ENCODE measurements at regions not wholly inside any gene's neighbourhood (a gene's known extent, or its start where the extent isn't known, plus 50 kb on each side); places are given as distances from the start of the nearest gene placed in this dataset.

GRCh38 chr5:3853362-3853761 lies 257.7 kb downstream of the IRX1 start:
- no peaks in the 10 kb centered on the region for H3K4me1 ChIP-seq
- no peaks in the 10 kb centered on the region for H3K9me3 ChIP-seq
- 95 to 96% methylated on average over 11 of the region's 11 CpGs for WGBS, 2 donors
- intact Hi-C loops (cut with DNase I) = no loop called here
- H3K4me3 ChIP-seq (replicated peaks in 1 of 3) = no peak overlapping the region
- no peak for DNase-seq
- H3K36me3 ChIP-seq = no peaks in the 10 kb centered on the region
- no peaks in the 10 kb centered on the region for H3K27me3 ChIP-seq
- no peak overlapping the region for H3K27ac ChIP-seq
- TF ChIP-seq, protein P1, sequence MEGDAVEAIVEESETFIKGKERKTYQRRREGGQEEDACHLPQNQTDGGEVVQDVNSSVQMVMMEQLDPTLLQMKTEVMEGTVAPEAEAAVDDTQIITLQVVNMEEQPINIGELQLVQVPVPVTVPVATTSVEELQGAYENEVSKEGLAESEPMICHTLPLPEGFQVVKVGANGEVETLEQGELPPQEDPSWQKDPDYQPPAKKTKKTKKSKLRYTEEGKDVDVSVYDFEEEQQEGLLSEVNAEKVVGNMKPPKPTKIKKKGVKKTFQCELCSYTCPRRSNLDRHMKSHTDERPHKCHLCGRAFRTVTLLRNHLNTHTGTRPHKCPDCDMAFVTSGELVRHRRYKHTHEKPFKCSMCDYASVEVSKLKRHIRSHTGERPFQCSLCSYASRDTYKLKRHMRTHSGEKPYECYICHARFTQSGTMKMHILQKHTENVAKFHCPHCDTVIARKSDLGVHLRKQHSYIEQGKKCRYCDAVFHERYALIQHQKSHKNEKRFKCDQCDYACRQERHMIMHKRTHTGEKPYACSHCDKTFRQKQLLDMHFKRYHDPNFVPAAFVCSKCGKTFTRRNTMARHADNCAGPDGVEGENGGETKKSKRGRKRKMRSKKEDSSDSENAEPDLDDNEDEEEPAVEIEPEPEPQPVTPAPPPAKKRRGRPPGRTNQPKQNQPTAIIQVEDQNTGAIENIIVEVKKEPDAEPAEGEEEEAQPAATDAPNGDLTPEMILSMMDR (IDR thresholded peaks at IDR 0.05) = no peak
- no peak for TF ChIP-seq POLR2A (IDR thresholded peaks at IDR 0.05)

DNA sequence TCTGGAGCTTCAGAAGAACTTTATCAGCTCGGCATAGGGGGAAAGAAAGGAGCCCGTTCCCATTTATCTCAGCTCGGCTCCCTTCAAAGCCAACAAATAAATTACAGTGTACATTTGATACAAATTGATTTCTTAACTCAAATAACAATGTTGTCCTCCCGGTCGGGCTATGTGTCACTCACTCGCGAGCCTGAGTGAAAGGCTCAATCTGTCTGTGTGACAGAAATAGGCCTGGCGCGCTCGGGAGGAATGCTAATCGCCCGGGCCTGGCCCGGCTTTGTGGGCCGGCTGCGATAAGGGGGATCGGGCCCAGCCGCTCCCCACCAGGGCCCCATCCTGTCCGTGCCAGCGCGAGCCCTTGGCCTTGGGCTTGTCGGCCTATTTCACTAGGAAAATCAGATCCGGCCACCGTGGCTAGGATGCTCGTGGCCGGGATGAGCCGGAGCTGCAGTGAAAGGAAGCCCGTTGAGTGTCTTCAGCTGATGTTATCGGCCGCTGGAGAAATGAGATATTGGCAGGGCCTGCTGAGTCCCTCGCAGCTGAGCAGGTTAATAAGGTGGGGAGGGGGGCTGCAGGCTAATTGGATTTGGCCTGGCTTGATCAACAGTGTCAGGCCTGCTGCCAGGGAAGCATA lies 258.7 kb downstream of the IRX1 start:
- 74 to 81% methylated on average over 26 to 30 of the region's 30 CpGs for WGBS, 2 donors
- Histone ChIP-seq H3K9me3 (no peaks in the 10 kb centered on the region), H3K27me3 (no peaks in the 10 kb centered on the region), H3K4me3 (replicated peaks in 1 of 3) (no peak overlapping the region), H3K27ac (no peak overlapping the region), H3K4me1 (no peaks in the 10 kb centered on the region), H3K36me3 (no peaks in the 10 kb centered on the region)
- intact Hi-C loops (cut with DNase I) = no loop called here
- TF ChIP-seq POLR2A (IDR thresholded peaks at IDR 0.05) = no peak
- TF ChIP-seq, protein P1 (IDR thresholded peaks at IDR 0.05) = no peak
- no peak for DNase-seq

DNA sequence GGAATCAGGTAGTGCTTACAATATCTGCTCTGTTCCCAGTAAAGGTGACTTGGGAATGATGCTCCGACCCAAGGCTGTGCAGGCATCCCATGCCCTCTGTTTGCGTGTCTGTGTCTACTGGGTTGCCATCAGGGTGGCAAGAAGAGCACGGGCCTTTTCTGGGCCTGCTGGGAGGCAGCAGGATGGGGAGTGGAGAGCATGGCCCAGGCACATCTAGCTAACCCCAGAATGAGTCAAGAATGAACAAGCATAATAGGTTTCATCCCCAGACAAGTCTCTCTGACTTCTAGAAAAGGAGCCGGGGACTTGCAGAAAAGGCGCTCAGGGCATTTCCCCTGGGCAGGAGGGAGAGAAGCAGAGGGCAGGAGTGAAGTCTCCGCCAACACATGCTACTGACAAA lies 260.4 kb downstream of the IRX1 start:
- Histone ChIP-seq H3K9me3 (no peaks in the 10 kb centered on the region), H3K27ac (no peak overlapping the region), H3K4me1 (no peaks in the 10 kb centered on the region), H3K4me3 (replicated peaks in 1 of 3) (no peak overlapping the region), H3K36me3 (no peaks in the 10 kb centered on the region), H3K27me3 (no peaks in the 10 kb centered on the region)
- DNase-seq = no peak
- 82 to 93% methylated on average over 6 of the region's 6 CpGs for WGBS, 2 donors
- TF ChIP-seq, protein P1 (IDR thresholded peaks at IDR 0.05) = no peak
- TF ChIP-seq POLR2A (IDR thresholded peaks at IDR 0.05) = no peak
- intact Hi-C loops (cut with DNase I) = no loop called here

- no peaks in the 10 kb centered on the region for H3K9me3 ChIP-seq
- no peaks in the 10 kb centered on the region for H3K27me3 ChIP-seq
- H3K4me3 ChIP-seq (replicated peaks in 1 of 3) = no peak overlapping the region
- no peaks in the 10 kb centered on the region for H3K36me3 ChIP-seq
- H3K4me1 ChIP-seq = no peaks in the 10 kb centered on the region
- intact Hi-C loops (cut with DNase I) = no loop called here
- no peak overlapping the region for H3K27ac ChIP-seq
- no peak for DNase-seq
- TF ChIP-seq POLR2A (IDR thresholded peaks at IDR 0.05) = no peak
- TF ChIP-seq, protein P1 (IDR thresholded peaks at IDR 0.05) = no peak
- WGBS, 2 donors = 66 to 73% methylated on average over 4 of the region's 4 CpGs
These were observed 262.9 kb downstream of the IRX1 start for GRCh38 chr5:3858524-3858923.

- Histone ChIP-seq H3K4me1 (no peaks in the 10 kb centered on the region), H3K4me3 (replicated peaks in 1 of 3) (no peak overlapping the region)
These were observed 267.3 kb downstream of the IRX1 start for GRCh38 chr5:3862906-3863305.

More at GRCh38 chr5:3862906-3863305, 267.3 kb downstream of the IRX1 start:
- Histone ChIP-seq H3K9me3 (no peaks in the 10 kb centered on the region), H3K27me3 (no peaks in the 10 kb centered on the region), H3K36me3 (no peaks in the 10 kb centered on the region), H3K27ac (no peak overlapping the region)
- WGBS, 2 donors = 47 to 51% methylated on average over 4 of the region's 4 CpGs
- no peak for DNase-seq
- intact Hi-C loops (cut with DNase I) = no loop called here
- no peak for TF ChIP-seq POLR2A (IDR thresholded peaks at IDR 0.05)
- TF ChIP-seq, protein P1 (IDR thresholded peaks at IDR 0.05) = no peak

Data from thyroid gland (tissue), 4 donors.